Activated B cell treated with CpG ODN at 0.5 μM for 24 hours (primary cell): ENCODE measurements at regions not wholly inside any gene's neighbourhood (a gene's known extent, or its start where the extent isn't known, plus 50 kb on each side); places are given as distances from the start of the nearest gene placed in this dataset.

Source experiments
- ATAC-seq: fragments of 200-7000 bp; cut with Tn5 transposase; one replicate; pipeline ENCODE4 v1.10.0; 2021; ENCODE audit warnings: low read depth, mild to moderate bottlenecking, moderate library complexity
- CTCF ChIA-PET: fragments of 350-600 bp; sonication (Branson Sonifier 250); formaldehyde crosslinking; loops from one replicate; lab custom pipeline; 2021; ENCODE audit warnings: antibody characterized with exemption; lab: Charles Lee
- POLR2A ChIA-PET: fragments of 350-600 bp; sonication (Branson Sonifier 250); formaldehyde crosslinking; loops from one replicate; lab custom pipeline; 2021; ENCODE audit warnings: antibody characterized with exemption; lab: Charles Lee
- DNase-seq: peaks from one replicate; pipeline ENCODE4 v3.0.0; 2022
- H3K27ac Mint-ChIP-seq: one replicate; pipeline ENCODE4 v1.8.0; 2020; ENCODE audit warnings: mixed read lengths
- H3K27me3 Mint-ChIP-seq: one replicate; pipeline ENCODE4 v1.8.0; 2021; ENCODE audit warnings: mixed read lengths
- H3K36me3 Mint-ChIP-seq: one replicate; pipeline ENCODE4 v1.8.0; 2021; ENCODE audit warnings: low read depth, mixed read lengths
- H3K4me1 Mint-ChIP-seq: one replicate; pipeline ENCODE4 v1.8.0; 2021; ENCODE audit warnings: mixed read lengths
- H3K4me3 Mint-ChIP-seq: one replicate; pipeline ENCODE4 v1.8.0; 2020; ENCODE audit warnings: mild to moderate bottlenecking, mixed read lengths
- H3K9me3 Mint-ChIP-seq: one replicate; pipeline ENCODE4 v1.8.0; 2020; ENCODE audit warnings: mixed read lengths
- intact Hi-C: fragments of 100-400 bp; cut with micrococcal nuclease; formaldehyde crosslinking; loops from one replicate; pipeline ENCODE4 v1.15.1; 2024
- TF ChIP-seq, protein P1 (sequence below): fragments of 200-600 bp; IDR thresholded peaks from one replicate; pipeline ENCODE4 v1.8.0; 2022; ENCODE audit warnings: antibody characterized with exemption, mild to moderate bottlenecking

DNA sequence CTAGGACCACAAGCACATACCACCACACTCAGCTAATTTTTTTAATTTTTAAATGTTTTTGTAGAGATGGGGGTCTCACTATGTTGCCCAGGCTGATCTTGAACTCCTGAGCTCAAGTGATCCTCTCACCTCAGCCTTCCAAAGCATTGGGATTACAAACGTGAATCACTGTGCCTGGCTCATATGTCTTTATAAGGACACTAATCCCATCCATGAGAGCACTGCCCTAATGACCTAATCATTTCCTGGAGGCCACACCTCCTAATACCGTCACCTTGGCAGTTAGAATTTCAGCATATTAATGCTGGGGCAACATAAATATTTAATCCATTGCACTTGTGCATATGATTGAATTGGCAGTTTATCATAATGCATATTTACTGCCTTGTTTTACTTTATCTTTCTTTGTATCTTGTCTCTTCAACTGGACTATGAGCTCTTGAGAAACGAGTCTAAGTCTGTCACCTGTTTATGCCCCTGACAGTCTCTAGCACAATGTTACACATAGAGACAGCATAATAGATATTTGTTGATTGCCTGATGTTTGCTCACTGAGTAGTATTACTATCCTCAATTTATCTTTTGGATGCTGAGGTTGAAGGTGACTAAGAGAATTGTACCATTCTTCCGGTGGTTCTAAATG is 172.0 kb downstream of the AASDH start:
- no peaks in the 10 kb centered on the region for H3K36me3 Mint-ChIP-seq
- H3K9me3 Mint-ChIP-seq = peaks cover 10% of the 10 kb centered on the region
- no peaks in the 10 kb centered on the region for H3K4me1 Mint-ChIP-seq
- TF ChIP-seq, protein P1, sequence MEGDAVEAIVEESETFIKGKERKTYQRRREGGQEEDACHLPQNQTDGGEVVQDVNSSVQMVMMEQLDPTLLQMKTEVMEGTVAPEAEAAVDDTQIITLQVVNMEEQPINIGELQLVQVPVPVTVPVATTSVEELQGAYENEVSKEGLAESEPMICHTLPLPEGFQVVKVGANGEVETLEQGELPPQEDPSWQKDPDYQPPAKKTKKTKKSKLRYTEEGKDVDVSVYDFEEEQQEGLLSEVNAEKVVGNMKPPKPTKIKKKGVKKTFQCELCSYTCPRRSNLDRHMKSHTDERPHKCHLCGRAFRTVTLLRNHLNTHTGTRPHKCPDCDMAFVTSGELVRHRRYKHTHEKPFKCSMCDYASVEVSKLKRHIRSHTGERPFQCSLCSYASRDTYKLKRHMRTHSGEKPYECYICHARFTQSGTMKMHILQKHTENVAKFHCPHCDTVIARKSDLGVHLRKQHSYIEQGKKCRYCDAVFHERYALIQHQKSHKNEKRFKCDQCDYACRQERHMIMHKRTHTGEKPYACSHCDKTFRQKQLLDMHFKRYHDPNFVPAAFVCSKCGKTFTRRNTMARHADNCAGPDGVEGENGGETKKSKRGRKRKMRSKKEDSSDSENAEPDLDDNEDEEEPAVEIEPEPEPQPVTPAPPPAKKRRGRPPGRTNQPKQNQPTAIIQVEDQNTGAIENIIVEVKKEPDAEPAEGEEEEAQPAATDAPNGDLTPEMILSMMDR = no peak
- intact Hi-C loops = no loop called here
- ChIA-PET CTCF (no interaction called here), POLR2A (no interaction called here)
- no peaks in the 10 kb centered on the region for H3K27me3 Mint-ChIP-seq
- H3K4me3 Mint-ChIP-seq = no peak overlapping the region
- DNase-seq = no peak
- ATAC-seq = no peak
- H3K27ac Mint-ChIP-seq = no peak overlapping the region

GRCh38 chr4:56213543-56213942 is 173.7 kb downstream of the AASDH start:
- Mint-ChIP-seq H3K4me3 (no peak overlapping the region), H3K27ac (no peak overlapping the region), H3K36me3 (no peaks in the 10 kb centered on the region), H3K9me3 (peaks cover 10% of the 10 kb centered on the region), H3K4me1 (no peaks in the 10 kb centered on the region), H3K27me3 (no peaks in the 10 kb centered on the region)
- CTCF ChIA-PET = no interaction called here
- TF ChIP-seq, protein P1 = no peak
- POLR2A ChIA-PET = no interaction called here
- ATAC-seq (no peak), DNase-seq (no peak)
- intact Hi-C loops = no loop called here

DNA sequence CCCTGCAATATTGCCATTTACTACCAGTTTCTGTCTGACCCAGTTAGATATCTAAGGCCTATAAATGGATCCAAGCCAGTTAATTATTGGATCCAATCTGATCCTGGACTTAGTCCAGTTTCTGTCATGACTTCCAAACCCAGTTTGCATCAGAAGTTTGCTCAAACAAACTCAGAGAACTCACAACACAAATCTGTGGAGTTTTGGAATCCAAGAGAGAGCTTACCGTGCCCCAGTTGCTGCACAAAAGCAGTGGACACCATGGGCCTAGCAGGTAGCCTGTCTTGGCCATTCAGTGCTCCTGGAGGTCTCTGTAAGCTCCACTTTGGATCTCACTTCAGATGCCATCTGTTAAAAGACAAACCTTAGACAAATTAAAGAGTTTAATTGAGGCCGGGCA is 174.5 kb downstream of the AASDH start:
- no peak overlapping the region for H3K4me3 Mint-ChIP-seq
- H3K9me3 Mint-ChIP-seq = peaks cover 10% of the 10 kb centered on the region
- H3K27ac Mint-ChIP-seq = no peak overlapping the region
- no peaks in the 10 kb centered on the region for H3K27me3 Mint-ChIP-seq
- ATAC-seq (no peak), DNase-seq (no peak)
- TF ChIP-seq, protein P1 = no peak
- H3K36me3 Mint-ChIP-seq = no peaks in the 10 kb centered on the region
- H3K4me1 Mint-ChIP-seq = no peaks in the 10 kb centered on the region
- ChIA-PET POLR2A (no interaction called here), CTCF (no interaction called here)
- intact Hi-C loops = no loop called here

DNA sequence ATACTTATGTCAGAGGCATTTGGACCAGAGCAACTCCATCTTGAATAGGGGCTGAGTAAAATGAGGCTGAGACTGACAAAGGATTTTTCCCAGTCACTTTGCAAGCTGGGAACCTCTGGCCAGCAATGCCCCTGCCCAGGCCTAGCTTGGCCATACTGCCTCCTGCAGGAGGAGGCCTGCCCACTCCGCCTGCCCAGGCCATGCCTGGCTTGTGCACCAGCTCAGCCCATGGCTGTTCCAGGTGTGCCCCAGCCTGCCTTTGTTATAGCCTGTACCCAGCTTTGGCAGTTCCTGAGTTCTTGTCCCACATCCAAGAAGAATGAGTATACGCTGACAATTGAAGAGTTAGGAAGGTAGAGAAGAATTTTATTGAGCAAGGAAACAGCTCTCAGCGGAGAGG is 176.1 kb downstream of the AASDH start:
- Mint-ChIP-seq H3K27ac (no peak overlapping the region), H3K4me1 (no peaks in the 10 kb centered on the region), H3K36me3 (no peaks in the 10 kb centered on the region), H3K4me3 (no peak overlapping the region), H3K27me3 (no peaks in the 10 kb centered on the region), H3K9me3 (peaks cover 10% of the 10 kb centered on the region)
- intact Hi-C loops = no loop called here
- ATAC-seq (no peak), DNase-seq (no peak)
- TF ChIP-seq, protein P1 = no peak
- POLR2A ChIA-PET = no interaction called here
- CTCF ChIA-PET = no interaction called here

DNA sequence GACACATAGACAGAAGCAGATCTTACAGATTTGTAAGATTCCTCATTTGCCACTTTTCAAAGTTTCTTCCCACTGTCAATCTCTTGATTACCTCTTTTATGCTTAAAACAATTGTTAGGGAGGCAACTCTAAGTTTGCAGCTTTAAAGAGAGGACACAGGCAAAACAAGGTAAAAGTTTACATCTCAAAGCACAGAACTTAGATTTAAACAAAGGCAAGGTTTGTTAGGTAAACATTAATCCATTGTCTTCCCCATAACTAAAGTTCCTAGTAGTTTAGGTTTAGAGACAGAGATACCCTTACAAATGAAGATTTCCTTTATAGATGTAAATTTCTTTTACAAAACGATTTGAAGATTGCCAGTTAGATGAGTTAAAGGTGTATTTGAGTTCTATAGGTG is 176.9 kb downstream of the AASDH start:
- H3K4me1 Mint-ChIP-seq = no peaks in the 10 kb centered on the region
- peaks cover 10% of the 10 kb centered on the region for H3K9me3 Mint-ChIP-seq
- no peaks in the 10 kb centered on the region for H3K27me3 Mint-ChIP-seq
- ATAC-seq (no peak), DNase-seq (no peak)
- intact Hi-C loops = no loop called here
- H3K27ac Mint-ChIP-seq = no peak overlapping the region
- H3K36me3 Mint-ChIP-seq = no peaks in the 10 kb centered on the region
- TF ChIP-seq, protein P1 = no peak
- ChIA-PET CTCF (no interaction called here), POLR2A (no interaction called here)
- H3K4me3 Mint-ChIP-seq = no peak overlapping the region
